Tibial nerve (tissue), 4 donors: ENCODE measurements at regions not wholly inside any gene's neighbourhood (a gene's known extent, or its start where the extent isn't known, plus 50 kb on each side); places are given as distances from the start of the nearest gene placed in this dataset.

Experiments
- EP300 ChIP-seq, 2 donors: sonication (generic); formaldehyde crosslinking; IDR thresholded peaks; one replicate each; pipeline ENCODE4 v1.6.1; 2017; ENCODE audit warnings: antibody characterized with exemption in 2 of 2, mild to moderate bottlenecking in 1 of 2
- POLR2A ChIP-seq, 2 donors: fragments of 450-650 bp; IDR thresholded peaks; one replicate each; pipeline ENCODE4 v1.6.1; 2017; ENCODE audit warnings: antibody characterized with exemption in 2 of 2, mild to moderate bottlenecking in 2 of 2, moderate library complexity in 2 of 2
- TF ChIP-seq, protein P1 (sequence below), 5 experiments: fragments of 200-600 bp in 3 of 5; fragments of 450-650 bp in 2 of 5; sonication (generic) in 3 of 5; IDR thresholded peaks; one replicate each; pipeline ENCODE4 v1.5.1; 2016 to 2019; ENCODE audit warnings: antibody characterized with exemption in 5 of 5, mild to moderate bottlenecking in 3 of 5, moderate library complexity in 2 of 5

DNA sequence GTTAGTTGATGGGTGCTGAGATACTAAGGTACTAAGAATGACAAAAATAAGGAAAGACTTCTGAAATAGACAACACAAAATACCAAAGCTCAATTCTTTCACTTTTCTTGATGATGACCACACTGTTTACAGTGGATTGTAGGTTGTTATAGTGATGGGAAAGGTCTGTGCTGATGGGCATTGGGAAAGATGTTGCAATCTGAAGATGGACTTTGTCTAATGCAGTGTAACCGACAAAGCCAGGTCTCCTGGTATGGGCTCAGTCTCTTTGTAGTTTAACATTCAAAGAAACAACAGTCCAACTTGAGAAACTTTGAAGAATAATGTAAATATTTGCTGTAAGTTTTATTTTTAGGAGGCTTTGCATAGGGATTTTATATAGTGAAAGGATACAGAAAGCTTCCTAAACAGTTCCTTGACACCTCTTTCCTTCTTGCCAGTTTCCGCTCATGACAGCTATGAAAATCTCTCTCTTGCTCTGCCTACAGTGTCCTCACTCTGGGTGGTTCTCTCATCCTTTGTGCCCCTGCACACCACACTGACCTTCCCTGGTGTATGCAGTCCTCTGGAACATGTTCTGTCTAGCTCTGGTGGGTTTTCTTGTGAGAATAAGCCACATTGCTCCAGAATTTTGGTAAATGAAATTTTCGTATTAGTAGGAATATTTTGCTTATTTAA lies 172.2 kb downstream of the KCNRG start:
- TF ChIP-seq, protein P1, sequence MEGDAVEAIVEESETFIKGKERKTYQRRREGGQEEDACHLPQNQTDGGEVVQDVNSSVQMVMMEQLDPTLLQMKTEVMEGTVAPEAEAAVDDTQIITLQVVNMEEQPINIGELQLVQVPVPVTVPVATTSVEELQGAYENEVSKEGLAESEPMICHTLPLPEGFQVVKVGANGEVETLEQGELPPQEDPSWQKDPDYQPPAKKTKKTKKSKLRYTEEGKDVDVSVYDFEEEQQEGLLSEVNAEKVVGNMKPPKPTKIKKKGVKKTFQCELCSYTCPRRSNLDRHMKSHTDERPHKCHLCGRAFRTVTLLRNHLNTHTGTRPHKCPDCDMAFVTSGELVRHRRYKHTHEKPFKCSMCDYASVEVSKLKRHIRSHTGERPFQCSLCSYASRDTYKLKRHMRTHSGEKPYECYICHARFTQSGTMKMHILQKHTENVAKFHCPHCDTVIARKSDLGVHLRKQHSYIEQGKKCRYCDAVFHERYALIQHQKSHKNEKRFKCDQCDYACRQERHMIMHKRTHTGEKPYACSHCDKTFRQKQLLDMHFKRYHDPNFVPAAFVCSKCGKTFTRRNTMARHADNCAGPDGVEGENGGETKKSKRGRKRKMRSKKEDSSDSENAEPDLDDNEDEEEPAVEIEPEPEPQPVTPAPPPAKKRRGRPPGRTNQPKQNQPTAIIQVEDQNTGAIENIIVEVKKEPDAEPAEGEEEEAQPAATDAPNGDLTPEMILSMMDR (IDR thresholded peaks at IDR 0.05) = no peak
- TF ChIP-seq EP300 (IDR thresholded peaks at IDR 0.05) (no peak), POLR2A (IDR thresholded peaks at IDR 0.05) (no peak)
